Inflammatory macrophage treated with lipopolysaccharide for 4 hours (primary cell): ENCODE measurements at regions not wholly inside any gene's neighbourhood (a gene's known extent, or its start where the extent isn't known, plus 50 kb on each side); places are given as distances from the start of the nearest gene placed in this dataset.

ENCODE experiments used
- DNase-seq: peaks from one replicate; pipeline ENCODE4 v3.0.0-alpha.2; 2020

GRCh38 chr2:234550511-234551107, 53.7 kb upstream of the ARL4C start:
- DNase-seq = peak; percentile 41

- DNase-seq = no peak
These were observed 53.2 kb upstream of the ARL4C start for GRCh38 chr2:234550056-234550455.

- no peak for DNase-seq
These were observed 52.0 kb upstream of the ARL4C start for GRCh38 chr2:234548695-234549420.

GRCh38 chr2:234546770-234547169, 49.9 kb upstream of the ARL4C start:
- no peak for DNase-seq
